Loucy (cell line): ENCODE measurements at regions not wholly inside any gene's neighbourhood (a gene's known extent, or its start where the extent isn't known, plus 50 kb on each side); places are given as distances from the start of the nearest gene placed in this dataset.

ENCODE experiments used
- H2AFZ ChIP-seq: fragments of 200-600 bp; sonication (generic); 2 replicates; pipeline ENCODE4 v1.6.0; 2016; ENCODE audit warnings: antibody characterized with exemption, mild to moderate bottlenecking, low read length, moderate library complexity
- H3F3A ChIP-seq: fragments of 200-600 bp; 2 replicates; pipeline ENCODE4 v1.6.0; 2016; ENCODE audit warnings: antibody characterized with exemption, low read depth, mild to moderate bottlenecking
- H3K27me3 ChIP-seq: fragments of 200-600 bp; sonication (generic); 2 replicates; pipeline ENCODE4 v1.6.1; 2014; ENCODE audit warnings: low read length, mild to moderate bottlenecking; ENCODE audit not compliant: insufficient read depth, poor library complexity, severe bottlenecking
- H3K36me3 ChIP-seq: fragments of 200-600 bp; sonication (generic); 2 replicates; pipeline ENCODE4 v1.6.1; 2016; ENCODE audit warnings: low read length; ENCODE audit not compliant: insufficient read depth
- H3K4me1 ChIP-seq: fragments of 200-600 bp; sonication (generic); 2 replicates; pipeline ENCODE4 v1.5.1; 2014; ENCODE audit warnings: low read length, mild to moderate bottlenecking; ENCODE audit not compliant: insufficient read depth, poor library complexity, severe bottlenecking
- H3K4me2 ChIP-seq: fragments of 200-600 bp; sonication (generic); 2 replicates; pipeline ENCODE4 v1.6.0; 2014; ENCODE audit warnings: antibody characterized with exemption, low read length, low read depth, mild to moderate bottlenecking; ENCODE audit not compliant: poor library complexity, severe bottlenecking
- H3K4me3 ChIP-seq: fragments of 200-600 bp; sonication (generic); 2 replicates; pipeline ENCODE4 v1.5.1; 2014; ENCODE audit warnings: low read length, mild to moderate bottlenecking, mixed read lengths; ENCODE audit not compliant: poor library complexity, severe bottlenecking
- H3K79me2 ChIP-seq: fragments of 200-600 bp; sonication (generic); 2 replicates; pipeline ENCODE4 v1.6.1; 2014; ENCODE audit warnings: low read length; ENCODE audit not compliant: insufficient read depth
- H3K9ac ChIP-seq: fragments of 200-600 bp; sonication (generic); 2 replicates; pipeline ENCODE4 v1.6.0; 2014; ENCODE audit warnings: mild to moderate bottlenecking, low read depth, low read length, moderate library complexity; ENCODE audit not compliant: poor library complexity, severe bottlenecking
- H3K9me2 ChIP-seq: fragments of 200-600 bp; sonication (generic); replicated peaks from 2 replicates; pipeline ENCODE4 v1.6.1; 2016; ENCODE audit warnings: low read depth, low read length, mixed read lengths
- H3K9me3 ChIP-seq: fragments of 200-600 bp; sonication (generic); 2 replicates; pipeline ENCODE4 v1.6.1; 2014; ENCODE audit warnings: mild to moderate bottlenecking, antibody characterized with exemption, low read length, low read depth; ENCODE audit not compliant: insufficient read depth
- H4K20me1 ChIP-seq: fragments of 200-600 bp; sonication (generic); 2 replicates; pipeline ENCODE4 v1.6.0; 2014; ENCODE audit warnings: antibody characterized with exemption, low read length, mild to moderate bottlenecking; ENCODE audit not compliant: insufficient read depth, poor library complexity, severe bottlenecking
- EZH2phosphoT487 ChIP-seq: fragments of 200-600 bp; IDR thresholded peaks from 2 replicates; pipeline ENCODE4 v1.6.1; 2018; ENCODE audit warnings: antibody characterized with exemption, mild to moderate bottlenecking, moderate library complexity, borderline replicate concordance
- TF ChIP-seq, protein P1 (sequence below): fragments of 200-600 bp; sonication (generic); conservative IDR thresholded peaks from 2 replicates; pipeline ENCODE4 v1.5.1; 2014; ENCODE audit warnings: mild to moderate bottlenecking, antibody characterized with exemption, low read length

DNA sequence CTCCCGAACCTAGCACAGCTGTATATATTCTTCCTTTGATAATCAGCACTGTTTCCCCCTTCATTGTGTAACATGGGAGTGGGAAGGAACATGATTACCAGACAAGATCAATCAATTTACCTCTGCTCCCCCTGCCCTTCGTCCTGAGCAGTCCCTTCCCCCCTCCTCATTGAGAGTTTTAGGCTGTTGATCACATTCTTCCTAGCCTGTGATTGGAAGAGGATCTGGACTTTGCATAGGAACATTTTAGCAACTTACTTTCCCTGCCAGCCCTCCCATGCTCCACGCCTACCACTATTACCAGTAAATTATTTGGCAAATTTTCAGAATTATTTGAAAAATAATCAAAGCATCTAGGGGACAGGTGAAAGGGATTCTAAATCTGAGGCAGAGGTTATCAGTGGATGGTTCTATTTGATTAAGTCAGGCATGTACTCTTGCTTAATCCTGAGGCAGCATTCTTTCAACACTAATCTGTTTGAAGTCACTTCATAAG lies 62.7 kb upstream of the ABCD3 start:
- no peaks in the 10 kb centered on the region for H3K9me3 ChIP-seq
- no peaks in the 10 kb centered on the region for H3K4me1 ChIP-seq

GRCh38 chr1:94351481-94351880 lies 66.7 kb upstream of the ABCD3 start:
- no peaks in the 10 kb centered on the region for H4K20me1 ChIP-seq
- no peak overlapping the region for H2AFZ ChIP-seq
- TF ChIP-seq EZH2phosphoT487: no peak
- TF ChIP-seq, protein P1, sequence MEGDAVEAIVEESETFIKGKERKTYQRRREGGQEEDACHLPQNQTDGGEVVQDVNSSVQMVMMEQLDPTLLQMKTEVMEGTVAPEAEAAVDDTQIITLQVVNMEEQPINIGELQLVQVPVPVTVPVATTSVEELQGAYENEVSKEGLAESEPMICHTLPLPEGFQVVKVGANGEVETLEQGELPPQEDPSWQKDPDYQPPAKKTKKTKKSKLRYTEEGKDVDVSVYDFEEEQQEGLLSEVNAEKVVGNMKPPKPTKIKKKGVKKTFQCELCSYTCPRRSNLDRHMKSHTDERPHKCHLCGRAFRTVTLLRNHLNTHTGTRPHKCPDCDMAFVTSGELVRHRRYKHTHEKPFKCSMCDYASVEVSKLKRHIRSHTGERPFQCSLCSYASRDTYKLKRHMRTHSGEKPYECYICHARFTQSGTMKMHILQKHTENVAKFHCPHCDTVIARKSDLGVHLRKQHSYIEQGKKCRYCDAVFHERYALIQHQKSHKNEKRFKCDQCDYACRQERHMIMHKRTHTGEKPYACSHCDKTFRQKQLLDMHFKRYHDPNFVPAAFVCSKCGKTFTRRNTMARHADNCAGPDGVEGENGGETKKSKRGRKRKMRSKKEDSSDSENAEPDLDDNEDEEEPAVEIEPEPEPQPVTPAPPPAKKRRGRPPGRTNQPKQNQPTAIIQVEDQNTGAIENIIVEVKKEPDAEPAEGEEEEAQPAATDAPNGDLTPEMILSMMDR: no peak
- H3K79me2 ChIP-seq: no peaks in the 10 kb centered on the region
- no peaks in the 10 kb centered on the region for H3K4me1 ChIP-seq
- H3F3A ChIP-seq: no peaks in the 10 kb centered on the region
- H3K4me3 ChIP-seq: no peak overlapping the region
- no peaks in the 10 kb centered on the region for H3K36me3 ChIP-seq
- no peaks in the 10 kb centered on the region for H3K9me2 ChIP-seq
- H3K27me3 ChIP-seq: no peaks in the 10 kb centered on the region
- H3K4me2 ChIP-seq: no peak overlapping the region
- H3K9me3 ChIP-seq: no peaks in the 10 kb centered on the region
- no peak overlapping the region for H3K9ac ChIP-seq

More for the DNA sequence above, 62.7 kb upstream of the ABCD3 start:
- no peaks in the 10 kb centered on the region for H3K79me2 ChIP-seq
- no peak for TF ChIP-seq EZH2phosphoT487
- TF ChIP-seq, protein P1: no peak
- no peaks in the 10 kb centered on the region for H3K27me3 ChIP-seq
- H2AFZ ChIP-seq: no peak overlapping the region
- no peak overlapping the region for H3K4me3 ChIP-seq
- no peaks in the 10 kb centered on the region for H4K20me1 ChIP-seq
- H3K9me2 ChIP-seq: no peaks in the 10 kb centered on the region
- H3F3A ChIP-seq: no peaks in the 10 kb centered on the region
- no peaks in the 10 kb centered on the region for H3K36me3 ChIP-seq
- H3K4me2 ChIP-seq: no peak overlapping the region
- no peak overlapping the region for H3K9ac ChIP-seq

DNA sequence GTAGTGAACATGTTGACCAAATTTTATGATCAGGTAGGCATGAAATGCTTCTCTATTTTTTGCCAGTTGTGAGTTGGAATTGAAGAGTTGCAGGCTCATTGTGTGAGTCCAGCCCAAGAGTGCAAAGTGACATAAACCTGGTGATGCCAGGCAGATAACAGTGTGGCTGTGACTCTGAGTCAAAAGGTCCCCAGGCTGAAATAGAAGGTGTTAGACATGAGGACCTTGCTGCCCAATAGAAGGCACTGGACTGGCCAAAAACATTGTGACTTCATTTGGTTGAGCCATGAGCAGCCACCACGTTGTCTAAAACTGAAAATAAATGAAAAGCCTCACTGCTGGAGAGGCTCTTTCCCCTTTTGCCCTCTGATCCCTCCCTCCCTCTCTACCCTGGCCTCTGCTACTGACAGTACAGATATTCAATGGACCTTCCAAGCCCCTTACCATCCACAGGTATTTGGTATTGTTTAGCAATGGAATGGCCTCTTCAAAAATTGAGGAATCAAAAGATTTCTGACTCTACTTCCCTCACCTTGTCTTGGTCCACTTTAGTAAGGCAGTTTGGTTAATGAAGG lies 67.8 kb upstream of the ABCD3 start:
- H3K4me2 ChIP-seq: no peak overlapping the region
- no peaks in the 10 kb centered on the region for H3K27me3 ChIP-seq
- H3K9me3 ChIP-seq: no peaks in the 10 kb centered on the region
- H2AFZ ChIP-seq: no peak overlapping the region
- no peaks in the 10 kb centered on the region for H3K79me2 ChIP-seq
- H3K36me3 ChIP-seq: no peaks in the 10 kb centered on the region
- H4K20me1 ChIP-seq: no peaks in the 10 kb centered on the region
- TF ChIP-seq EZH2phosphoT487: no peak
- TF ChIP-seq, protein P1: no peak
- no peaks in the 10 kb centered on the region for H3F3A ChIP-seq
- no peaks in the 10 kb centered on the region for H3K4me1 ChIP-seq
- no peaks in the 10 kb centered on the region for H3K9me2 ChIP-seq
- H3K9ac ChIP-seq: no peak overlapping the region
- no peak overlapping the region for H3K4me3 ChIP-seq
